ACC112 (cell line): ENCODE measurements at regions not wholly inside any gene's neighbourhood (a gene's known extent, or its start where the extent isn't known, plus 50 kb on each side); places are given as distances from the start of the nearest gene placed in this dataset.

Experiments used
- H2AFZ ChIP-seq: fragments of 200-600 bp; sonication (generic); one replicate; pipeline ENCODE4 v1.6.0; 2017; ENCODE audit warnings: antibody characterized with exemption, low read length; ENCODE audit not compliant: unreplicated experiment
- H3K27ac ChIP-seq: fragments of 200-600 bp; sonication (generic); 2 replicates; pipeline ENCODE4 v1.5.1; 2014; ENCODE audit warnings: low read depth, mild to moderate bottlenecking, antibody characterized with exemption, low read length, moderate library complexity
- H3K27me3 ChIP-seq: fragments of 200-600 bp; sonication (generic); 2 replicates; pipeline ENCODE4 v1.6.1; 2014; ENCODE audit warnings: mild to moderate bottlenecking, antibody characterized with exemption, low read length, moderate library complexity, mixed read lengths; ENCODE audit not compliant: insufficient read depth
- H3K36me3 ChIP-seq: fragments of 200-600 bp; sonication (generic); 2 replicates; pipeline ENCODE4 v1.6.1; 2016; ENCODE audit warnings: mild to moderate bottlenecking, antibody characterized with exemption, low read length, moderate library complexity, mixed read lengths; ENCODE audit not compliant: insufficient read depth
- H3K4me1 ChIP-seq: fragments of 200-600 bp; sonication (generic); one replicate; pipeline ENCODE4 v1.6.1; 2016; ENCODE audit warnings: low read length, mixed read lengths; ENCODE audit not compliant: insufficient read depth, unreplicated experiment, control insufficient read depth
- H3K4me3 ChIP-seq: fragments of 200-600 bp; sonication (generic); 2 replicates; pipeline ENCODE4 v1.5.1; 2014; ENCODE audit warnings: mild to moderate bottlenecking, low read depth, low read length
- H3K79me2 ChIP-seq: fragments of 200-600 bp; sonication (generic); one replicate; pipeline ENCODE4 v1.6.0; 2016; ENCODE audit warnings: low read length; ENCODE audit not compliant: control insufficient read depth, unreplicated experiment, insufficient read depth

- H2AFZ ChIP-seq, result no peak overlapping the region
- no peaks in the 10 kb centered on the region for H3K27me3 ChIP-seq
- H3K79me2 ChIP-seq, result no peaks in the 10 kb centered on the region
- H3K36me3 ChIP-seq, result no peaks in the 10 kb centered on the region
- no peak overlapping the region for H3K27ac ChIP-seq
- no peak overlapping the region for H3K4me3 ChIP-seq
- H3K4me1 ChIP-seq, result no peaks in the 10 kb centered on the region
Measured at GRCh38 chr22:48743601-48744282, 1083.9 kb downstream of the BRD1 start.

- H3K4me3 ChIP-seq, result no peak overlapping the region
- H3K79me2 ChIP-seq, result no peaks in the 10 kb centered on the region
- no peaks in the 10 kb centered on the region for H3K4me1 ChIP-seq
- H3K27ac ChIP-seq, result no peak overlapping the region
- H2AFZ ChIP-seq, result no peak overlapping the region
- no peaks in the 10 kb centered on the region for H3K27me3 ChIP-seq
- H3K36me3 ChIP-seq, result no peaks in the 10 kb centered on the region
Measured at GRCh38 chr22:48742556-48743343, 1084.9 kb downstream of the BRD1 start.

GRCh38 chr22:48742191-48742555 lies 1085.5 kb downstream of the BRD1 start:
- Histone ChIP-seq H3K4me3 (no peak overlapping the region), H2AFZ (no peak overlapping the region), H3K27ac (no peak overlapping the region), H3K36me3 (no peaks in the 10 kb centered on the region), H3K4me1 (no peaks in the 10 kb centered on the region), H3K27me3 (no peaks in the 10 kb centered on the region), H3K79me2 (no peaks in the 10 kb centered on the region)

GRCh38 chr22:48741540-48741939 lies 1086.1 kb downstream of the BRD1 start:
- Histone ChIP-seq H3K27ac (no peak overlapping the region), H3K36me3 (no peaks in the 10 kb centered on the region), H2AFZ (no peak overlapping the region), H3K79me2 (no peaks in the 10 kb centered on the region), H3K4me3 (no peak overlapping the region), H3K27me3 (no peaks in the 10 kb centered on the region), H3K4me1 (no peaks in the 10 kb centered on the region)

GRCh38 chr22:48740731-48741405 lies 1086.8 kb downstream of the BRD1 start:
- no peak overlapping the region for H3K27ac ChIP-seq
- H3K79me2 ChIP-seq, result no peaks in the 10 kb centered on the region
- H2AFZ ChIP-seq, result no peak overlapping the region
- no peaks in the 10 kb centered on the region for H3K36me3 ChIP-seq
- H3K4me3 ChIP-seq, result no peak overlapping the region
- no peaks in the 10 kb centered on the region for H3K4me1 ChIP-seq
- no peaks in the 10 kb centered on the region for H3K27me3 ChIP-seq

GRCh38 chr22:48740086-48740730 lies 1087.5 kb downstream of the BRD1 start:
- H3K79me2 ChIP-seq, result no peaks in the 10 kb centered on the region
- no peak overlapping the region for H3K27ac ChIP-seq
- no peak overlapping the region for H2AFZ ChIP-seq
- H3K36me3 ChIP-seq, result no peaks in the 10 kb centered on the region
- no peaks in the 10 kb centered on the region for H3K27me3 ChIP-seq
- no peaks in the 10 kb centered on the region for H3K4me1 ChIP-seq
- no peak overlapping the region for H3K4me3 ChIP-seq

GRCh38 chr22:48739348-48740085 lies 1088.2 kb downstream of the BRD1 start:
- Histone ChIP-seq H3K27ac (no peak overlapping the region), H3K27me3 (no peaks in the 10 kb centered on the region), H3K4me3 (no peak overlapping the region), H3K79me2 (no peaks in the 10 kb centered on the region), H3K4me1 (no peaks in the 10 kb centered on the region), H2AFZ (no peak overlapping the region), H3K36me3 (no peaks in the 10 kb centered on the region)

GRCh38 chr22:48738204-48738980 lies 1089.3 kb downstream of the BRD1 start:
- Histone ChIP-seq H3K79me2 (no peaks in the 10 kb centered on the region), H3K4me1 (no peaks in the 10 kb centered on the region), H3K4me3 (no peak overlapping the region), H3K36me3 (no peaks in the 10 kb centered on the region), H3K27me3 (no peaks in the 10 kb centered on the region), H2AFZ (no peak overlapping the region), H3K27ac (no peak overlapping the region)

GRCh38 chr22:48737461-48738203 lies 1090.0 kb downstream of the BRD1 start:
- no peaks in the 10 kb centered on the region for H3K79me2 ChIP-seq
- H3K27me3 ChIP-seq, result no peaks in the 10 kb centered on the region
- H3K4me1 ChIP-seq, result no peaks in the 10 kb centered on the region
- no peak overlapping the region for H3K4me3 ChIP-seq
- H3K36me3 ChIP-seq, result no peaks in the 10 kb centered on the region
- no peak overlapping the region for H3K27ac ChIP-seq
- no peak overlapping the region for H2AFZ ChIP-seq
